Esophagus muscularis mucosa (tissue), 3 donors: ENCODE measurements at regions not wholly inside any gene's neighbourhood (a gene's known extent, or its start where the extent isn't known, plus 50 kb on each side); places are given as distances from the start of the nearest gene placed in this dataset.

Experiments used
- CTCF ChIP-seq, 3 experiments: fragments of 200-600 bp in 2 of 3; fragments of 450-650 bp in 1 of 3; sonication (generic) in 2 of 3; IDR thresholded peaks; one replicate each; pipeline ENCODE4 v1.5.1; 2017 to 2019; ENCODE audit warnings: antibody characterized with exemption in 3 of 3, mild to moderate bottlenecking in 2 of 3, moderate library complexity in 1 of 3
- POLR2A ChIP-seq: fragments of 450-650 bp; IDR thresholded peaks from one replicate; pipeline ENCODE4 v1.6.1; 2017; ENCODE audit warnings: antibody characterized with exemption, moderate library complexity, mild to moderate bottlenecking, low read depth

- TF ChIP-seq CTCF (IDR thresholded peaks at IDR 0.05) (no peak), POLR2A (no peak)
Measured at GRCh38 chr2:220949466-220949865, 622.6 kb downstream of the EPHA4 start.
